GM12878 (cell line): ENCODE measurements at regions not wholly inside any gene's neighbourhood (a gene's known extent, or its start where the extent isn't known, plus 50 kb on each side); places are given as distances from the start of the nearest gene placed in this dataset.

Experiments
- ATAC-seq: fragments of 200-7000 bp; cut with Tn5 transposase; 3 replicates; pipeline ENCODE4 v1.9.1; 2020; ENCODE audit warnings: mild to moderate bottlenecking, moderate library complexity
- BruUV-seq: library from RNA; stranded (reverse); fragments of 400-500 nt; replicated peaks from 2 replicates; lab custom pipeline; 2021; lab: Mats Ljungman, UMichigan
- CTCF ChIA-PET: fragments of 300-600 bp; sonication (Branson Sonifier 250); formaldehyde crosslinking; extraction: SDS; loops from one replicate; lab custom pipeline; 2021; ENCODE audit warnings: inconsistent platforms; lab: Yijun Ruan, JAX
- POLR2A ChIA-PET: fragments of 350-600 bp; formaldehyde crosslinking; extraction: SDS; loops from one replicate; lab custom pipeline; 2021; ENCODE audit warnings: inconsistent platforms; lab: Charles Lee
- RAD21 ChIA-PET: fragments of 300-600 bp; sonication (Branson Sonifier 250); formaldehyde crosslinking; loops from one replicate; lab custom pipeline; 2023; ENCODE audit warnings: antibody characterized with exemption; ENCODE audit not compliant: unreplicated experiment; lab: Charles Lee
- SMC1A ChIA-PET: fragments of 300-600 bp; sonication (Branson Sonifier 250); formaldehyde crosslinking; loops from one replicate; lab custom pipeline; 2023; ENCODE audit not compliant: unreplicated experiment, uncharacterized antibody; lab: Charles Lee
- DNase-seq: peaks from one replicate; pipeline ENCODE4 v3.0.0-alpha.2; 2011; ENCODE audit warnings: low read depth, low spot score
- FAIRE-seq: peaks from 3 replicates; lab custom pipeline; 2011; peaks lifted over from hg19 to GRCh38; lab: Jason Lieb, UNC
- H2AFZ ChIP-seq: 2 replicates; pipeline ENCODE4 v1.6.0; 2011; ENCODE audit warnings: low read depth, low read length, control low read depth; ENCODE audit not compliant: control insufficient read depth
- H3K27ac ChIP-seq: 2 replicates; pipeline ENCODE4 v1.5.1; 2011; ENCODE audit warnings: control low read depth; ENCODE audit not compliant: control insufficient read depth, insufficient read depth
- H3K27me3 ChIP-seq, 2 experiments: replicated peaks in 1 of 2; 2 replicates each; pipeline versions ENCODE4 v1.6.0 to v1.6.1; 2011; ENCODE audit warnings: low read length in 1 of 2; ENCODE audit not compliant: control insufficient read depth in 2 of 2, insufficient read depth in 2 of 2
- H3K36me3 ChIP-seq, 2 experiments: 2 replicates each; pipeline ENCODE4 v1.5.1; 2011; ENCODE audit warnings: low read length in 1 of 2; ENCODE audit not compliant: control insufficient read depth in 2 of 2, insufficient read depth in 2 of 2
- H3K4me1 ChIP-seq: 2 replicates; pipeline ENCODE4 v1.6.1; 2011; ENCODE audit warnings: mild to moderate bottlenecking, low read length, moderate library complexity, mixed read lengths; ENCODE audit not compliant: control insufficient read depth, insufficient read depth
- H3K4me2 ChIP-seq: 2 replicates; pipeline ENCODE4 v1.6.0; 2011; ENCODE audit warnings: control low read depth; ENCODE audit not compliant: control insufficient read depth, insufficient read depth
- H3K4me3 ChIP-seq: fragments of 200-600 bp; sonication (generic); 2 replicates; pipeline ENCODE4 v1.5.1; 2016
- H3K79me2 ChIP-seq: 2 replicates; pipeline ENCODE4 v1.6.0; 2011; ENCODE audit warnings: low read length; ENCODE audit not compliant: control insufficient read depth, insufficient read depth
- H3K9ac ChIP-seq: 2 replicates; pipeline ENCODE4 v1.8.0; 2011; ENCODE audit warnings: low read length, control low read depth, mixed read lengths; ENCODE audit not compliant: control insufficient read depth, insufficient read depth
- H3K9me3 ChIP-seq: replicated peaks from 3 replicates; pipeline ENCODE4 v1.5.1; 2011; ENCODE audit warnings: mild to moderate bottlenecking, low read length; ENCODE audit not compliant: control insufficient read depth, insufficient read depth
- H4K20me1 ChIP-seq: 2 replicates; pipeline ENCODE4 v1.6.0; 2011; ENCODE audit not compliant: control insufficient read depth, insufficient read depth
- BHLHE40 ChIP-seq, 2 experiments: fragments of 450-650 bp in 1 of 2; IDR thresholded peaks; 2 replicates each; pipeline ENCODE4 v1.6.1; 2011 to 2017; ENCODE audit warnings: low read depth in 2 of 2, borderline replicate concordance in 1 of 2, improper control_type of control experiment in 1 of 2, low read length in 1 of 2, mild to moderate bottlenecking in 1 of 2
- FOS ChIP-seq: IDR thresholded peaks from 3 replicates; pipeline ENCODE4 v1.6.1; 2011; ENCODE audit warnings: borderline replicate concordance; ENCODE audit not compliant: insufficient read length; ENCODE audit errors: extremely low read depth
- GABPA ChIP-seq: IDR thresholded peaks from 2 replicates; pipeline ENCODE4 v1.6.1; 2014; ENCODE audit warnings: antibody characterized with exemption, low read depth, mild to moderate bottlenecking, inconsistent platforms
- IRF4 ChIP-seq: IDR thresholded peaks from 2 replicates; pipeline ENCODE4 v1.6.1; 2011; ENCODE audit warnings: low read depth, low read length
- SREBF2 ChIP-seq: IDR thresholded peaks from 2 replicates; pipeline ENCODE4 v1.6.1; 2012; ENCODE audit warnings: mild to moderate bottlenecking, low read length
- YBX1 ChIP-seq: fragments of 450-650 bp; IDR thresholded peaks from 2 replicates; pipeline ENCODE4 v1.6.1; 2016; ENCODE audit warnings: antibody characterized with exemption
- WGBS: methylation state at CpG from one replicate; pipeline ENCODE4 v1.1.6; 2016; ENCODE audit warnings: low lambda C conversion rate; ENCODE audit not compliant: insufficient replicate concordance, insufficient coverage; ENCODE audit errors: missing lambda C conversion rate; 5-methylcytosine and 5-hydroxymethylcytosine counted together
- in situ Hi-C: fragments of 300-500 bp; cut with MboI; formaldehyde crosslinking; loops from 9 replicates; pipeline ENCODE4 v1.14.3; 2018; ENCODE audit warnings: mixed read lengths
- intact Hi-C: fragments of 100-400 bp; cut with micrococcal nuclease; formaldehyde crosslinking; loops from one replicate; pipeline ENCODE4 v1.14.2; 2022; ENCODE audit not compliant: unreplicated experiment
- TF ChIP-seq, protein P1 (sequence below): IDR thresholded peaks from 2 replicates; pipeline ENCODE4 v1.6.1; 2012; ENCODE audit warnings: low read length, inconsistent platforms
- TF ChIP-seq, protein P2 (sequence below): IDR thresholded peaks from 2 replicates; pipeline ENCODE4 v1.6.1; 2012; ENCODE audit warnings: low read depth, low read length, improper control_type of control experiment
- TF ChIP-seq, protein P3 (sequence below): fragments of 450-650 bp; conservative IDR thresholded peaks from 2 replicates; pipeline ENCODE4 v1.6.1; 2017; ENCODE audit warnings: mild to moderate bottlenecking, moderate library complexity

DNA sequence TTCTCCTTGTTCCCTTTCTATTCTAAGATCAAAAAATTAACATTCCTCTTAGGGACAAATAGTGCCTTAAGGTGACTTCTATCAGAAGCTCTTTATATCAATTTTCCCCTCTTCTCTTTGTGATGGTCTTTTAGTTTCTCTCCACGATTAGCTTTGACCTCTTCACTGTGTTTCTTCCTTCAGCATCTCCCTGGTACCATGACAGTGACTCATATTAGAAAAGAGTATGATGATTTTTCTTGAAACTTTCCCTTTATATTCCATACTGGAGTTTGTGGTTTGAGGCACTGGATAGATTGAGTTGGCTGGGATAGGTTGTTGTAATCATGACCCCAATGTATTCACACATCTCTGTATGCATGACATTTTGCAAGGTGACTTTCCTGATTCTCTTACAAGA lies 335.6 kb upstream of the GLI3 start:
- SMC1A ChIA-PET = no interaction called here
- RAD21 ChIA-PET = no interaction called here
- Histone ChIP-seq H3K4me3 (no peak overlapping the region), H3K9me3 (no peaks in the 10 kb centered on the region), H2AFZ (no peak overlapping the region)
- CTCF ChIA-PET = no interaction called here
- TF ChIP-seq YBX1 (no peak), FOS (no peak), GABPA (no peak), BHLHE40 (IDR thresholded peaks at IDR 0.05; ENCODE audit: borderline replicate concordance in 1 of 2, low read depth in 2 of 2, low read length in 1 of 2) (no peak), IRF4 (no peak), SREBF2 (no peak)
- TF ChIP-seq, protein P1, sequence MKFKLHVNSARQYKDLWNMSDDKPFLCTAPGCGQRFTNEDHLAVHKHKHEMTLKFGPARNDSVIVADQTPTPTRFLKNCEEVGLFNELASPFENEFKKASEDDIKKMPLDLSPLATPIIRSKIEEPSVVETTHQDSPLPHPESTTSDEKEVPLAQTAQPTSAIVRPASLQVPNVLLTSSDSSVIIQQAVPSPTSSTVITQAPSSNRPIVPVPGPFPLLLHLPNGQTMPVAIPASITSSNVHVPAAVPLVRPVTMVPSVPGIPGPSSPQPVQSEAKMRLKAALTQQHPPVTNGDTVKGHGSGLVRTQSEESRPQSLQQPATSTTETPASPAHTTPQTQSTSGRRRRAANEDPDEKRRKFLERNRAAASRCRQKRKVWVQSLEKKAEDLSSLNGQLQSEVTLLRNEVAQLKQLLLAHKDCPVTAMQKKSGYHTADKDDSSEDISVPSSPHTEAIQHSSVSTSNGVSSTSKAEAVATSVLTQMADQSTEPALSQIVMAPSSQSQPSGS = no peak
- TF ChIP-seq, protein P2, sequence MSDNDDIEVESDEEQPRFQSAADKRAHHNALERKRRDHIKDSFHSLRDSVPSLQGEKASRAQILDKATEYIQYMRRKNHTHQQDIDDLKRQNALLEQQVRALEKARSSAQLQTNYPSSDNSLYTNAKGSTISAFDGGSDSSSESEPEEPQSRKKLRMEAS = no peak
- TF ChIP-seq, protein P3, sequence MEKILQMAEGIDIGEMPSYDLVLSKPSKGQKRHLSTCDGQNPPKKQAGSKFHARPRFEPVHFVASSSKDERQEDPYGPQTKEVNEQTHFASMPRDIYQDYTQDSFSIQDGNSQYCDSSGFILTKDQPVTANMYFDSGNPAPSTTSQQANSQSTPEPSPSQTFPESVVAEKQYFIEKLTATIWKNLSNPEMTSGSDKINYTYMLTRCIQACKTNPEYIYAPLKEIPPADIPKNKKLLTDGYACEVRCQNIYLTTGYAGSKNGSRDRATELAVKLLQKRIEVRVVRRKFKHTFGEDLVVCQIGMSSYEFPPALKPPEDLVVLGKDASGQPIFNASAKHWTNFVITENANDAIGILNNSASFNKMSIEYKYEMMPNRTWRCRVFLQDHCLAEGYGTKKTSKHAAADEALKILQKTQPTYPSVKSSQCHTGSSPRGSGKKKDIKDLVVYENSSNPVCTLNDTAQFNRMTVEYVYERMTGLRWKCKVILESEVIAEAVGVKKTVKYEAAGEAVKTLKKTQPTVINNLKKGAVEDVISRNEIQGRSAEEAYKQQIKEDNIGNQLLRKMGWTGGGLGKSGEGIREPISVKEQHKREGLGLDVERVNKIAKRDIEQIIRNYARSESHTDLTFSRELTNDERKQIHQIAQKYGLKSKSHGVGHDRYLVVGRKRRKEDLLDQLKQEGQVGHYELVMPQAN = no peak
- TF ChIP-seq, all 136 proteins: peak for 0
- H3K9ac ChIP-seq = no peak overlapping the region
- no peak for FAIRE-seq
- no peaks in the 10 kb centered on the region for H3K36me3 ChIP-seq
- in situ Hi-C loops = no loop called here
- no peak for DNase-seq
- no peaks in the 10 kb centered on the region for H3K27me3 ChIP-seq
- no peaks in the 10 kb centered on the region for H3K4me1 ChIP-seq
- POLR2A ChIA-PET = no interaction called here
- no TSS peak for BruUV-seq
- 0% methylated on average over 1 of the region's 1 CpG for WGBS
- no peak for ATAC-seq
- no peaks in the 10 kb centered on the region for H3K79me2 ChIP-seq
- intact Hi-C loops = no loop called here
- H4K20me1 ChIP-seq = no peaks in the 10 kb centered on the region
- H3K27ac ChIP-seq = no peak overlapping the region
- no peak overlapping the region for H3K4me2 ChIP-seq
